Ectodermal cell (in vitro differentiated cells): ENCODE measurements at regions not wholly inside any gene's neighbourhood (a gene's known extent, or its start where the extent isn't known, plus 50 kb on each side); places are given as distances from the start of the nearest gene placed in this dataset.
"Not testable (repeated sequence)": the region's sequence is repeated elsewhere in the genome, so short reads cannot be mapped to it uniquely, and the experiment has no call there.

Experiments
- H3K27ac ChIP-seq: 2 replicates; pipeline ENCODE4 v1.7.0; 2013; ENCODE audit warnings: mild to moderate bottlenecking, low read depth, low read length; ENCODE audit not compliant: insufficient read depth, poor library complexity, severe bottlenecking
- H3K27me3 ChIP-seq: 2 replicates; pipeline ENCODE4 v1.7.0; 2013; ENCODE audit warnings: mild to moderate bottlenecking, low read length; ENCODE audit not compliant: insufficient read depth, control insufficient read depth, poor library complexity, severe bottlenecking
- H3K36me3 ChIP-seq: one replicate; pipeline ENCODE4 v1.7.0; 2013; ENCODE audit warnings: low read length; ENCODE audit not compliant: control insufficient read depth, insufficient read depth
- H3K4me1 ChIP-seq: one replicate; pipeline ENCODE4 v1.7.0; 2013; ENCODE audit warnings: low read length; ENCODE audit not compliant: control insufficient read depth, insufficient read depth
- H3K4me3 ChIP-seq: 2 replicates; pipeline ENCODE4 v1.7.0; 2013; ENCODE audit warnings: low read depth, low read length, control low read depth; ENCODE audit not compliant: insufficient read depth
- H3K9me3 ChIP-seq: 2 replicates; pipeline ENCODE4 v1.7.0; 2013; ENCODE audit warnings: mild to moderate bottlenecking, low read length, moderate library complexity; ENCODE audit not compliant: control insufficient read depth
- WGBS, 2 experiments: methylation state at CpG; one replicate each; pipeline ENCODE4 v1.1.7; 2013; ENCODE audit warnings: missing lambda C conversion rate in 2 of 2; 5-methylcytosine and 5-hydroxymethylcytosine counted together

- H3K4me1 ChIP-seq: no peaks in the 10 kb centered on the region
- no peak overlapping the region for H3K27ac ChIP-seq
- no peaks in the 10 kb centered on the region for H3K9me3 ChIP-seq
- 92 to 94% methylated on average over 1 to 3 of the region's 3 CpGs for WGBS, 2 experiments
- no peaks in the 10 kb centered on the region for H3K27me3 ChIP-seq
- no peaks in the 10 kb centered on the region for H3K36me3 ChIP-seq
- H3K4me3 ChIP-seq: no peak overlapping the region
Observed at GRCh38 chr5:9743507-9743906, 113.4 kb upstream of the TAS2R1 start.

GRCh38 chr5:9742848-9743247, 112.7 kb upstream of the TAS2R1 start:
- no peaks in the 10 kb centered on the region for H3K4me1 ChIP-seq
- H3K27me3 ChIP-seq: no peaks in the 10 kb centered on the region
- WGBS, 2 experiments: 82 to 92% methylated on average over 1 of the region's 1 CpG
- no peaks in the 10 kb centered on the region for H3K36me3 ChIP-seq
- H3K4me3 ChIP-seq: no peak overlapping the region
- H3K27ac ChIP-seq: no peak overlapping the region
- no peaks in the 10 kb centered on the region for H3K9me3 ChIP-seq

DNA sequence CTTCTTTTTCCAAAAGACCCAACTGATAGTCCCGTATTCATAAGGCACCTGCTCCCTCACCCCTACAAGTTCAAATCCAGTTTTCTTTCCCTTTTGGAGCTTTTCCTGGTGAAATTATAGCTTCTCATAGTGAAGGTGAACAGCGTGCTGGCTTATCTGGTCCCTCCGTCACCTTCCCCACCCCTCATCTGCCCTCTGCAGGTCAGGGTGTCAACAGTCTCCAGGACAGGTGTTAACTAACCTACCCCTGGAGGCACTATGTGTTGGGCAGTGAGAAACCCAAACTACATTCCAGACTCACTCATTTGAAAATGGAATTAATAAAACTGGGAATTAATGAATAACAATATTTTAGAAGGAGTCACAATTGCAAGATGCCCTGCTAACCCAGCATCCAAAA, 109.0 kb upstream of the TAS2R1 start:
- 74 to 83% methylated on average over 3 of the region's 3 CpGs for WGBS, 2 experiments
- H3K9me3 ChIP-seq: no peaks in the 10 kb centered on the region
- H3K4me1 ChIP-seq: no peaks in the 10 kb centered on the region

GRCh38 chr5:9737265-9737664, 107.1 kb upstream of the TAS2R1 start:
- Histone ChIP-seq H3K4me3 (no peak overlapping the region), H3K36me3 (no peaks in the 10 kb centered on the region), H3K9me3 (no peaks in the 10 kb centered on the region), H3K27me3 (no peaks in the 10 kb centered on the region), H3K4me1 (no peaks in the 10 kb centered on the region), H3K27ac (no peak overlapping the region)
- 83 to 92% methylated on average over 4 of the region's 4 CpGs for WGBS, 2 experiments

More for the DNA sequence above, 109.0 kb upstream of the TAS2R1 start:
- H3K27me3 ChIP-seq: no peaks in the 10 kb centered on the region
- H3K36me3 ChIP-seq: no peaks in the 10 kb centered on the region
- no peak overlapping the region for H3K4me3 ChIP-seq
- H3K27ac ChIP-seq: no peak overlapping the region

GRCh38 chr5:9733486-9733885, 103.3 kb upstream of the TAS2R1 start:
- no peaks in the 10 kb centered on the region for H3K9me3 ChIP-seq
- H3K27ac ChIP-seq: no peak overlapping the region
- 92 to 95% methylated on average over 3 to 4 of the region's 4 CpGs for WGBS, 2 experiments
- H3K27me3 ChIP-seq: no peaks in the 10 kb centered on the region
- no peaks in the 10 kb centered on the region for H3K4me1 ChIP-seq
- H3K4me3 ChIP-seq: no peak overlapping the region
- H3K36me3 ChIP-seq: no peaks in the 10 kb centered on the region

- Histone ChIP-seq H3K4me3 (no peak overlapping the region), H3K27me3 (no peaks in the 10 kb centered on the region), H3K27ac (no peak overlapping the region), H3K36me3 (no peaks in the 10 kb centered on the region), H3K4me1 (no peaks in the 10 kb centered on the region), H3K9me3 (no peaks in the 10 kb centered on the region)
- WGBS, 2 experiments: 91 to 92% methylated on average over 11 of the region's 11 CpGs
Observed at GRCh38 chr5:9731159-9731558, 101.0 kb upstream of the TAS2R1 start.

GRCh38 chr5:9728261-9728660, 98.1 kb upstream of the TAS2R1 start:
- H3K27me3 ChIP-seq: no peaks in the 10 kb centered on the region
- H3K4me3 ChIP-seq: no peak overlapping the region
- 89 to 92% methylated on average over 2 of the region's 2 CpGs for WGBS, 2 experiments
- no peaks in the 10 kb centered on the region for H3K9me3 ChIP-seq
- H3K36me3 ChIP-seq: no peaks in the 10 kb centered on the region
- no peaks in the 10 kb centered on the region for H3K4me1 ChIP-seq
- no peak overlapping the region for H3K27ac ChIP-seq

- H3K4me3 ChIP-seq: no peak overlapping the region
- H3K9me3 ChIP-seq: no peaks in the 10 kb centered on the region
- 90 to 95% methylated on average over 2 of the region's 2 CpGs for WGBS, 2 experiments
- no peaks in the 10 kb centered on the region for H3K4me1 ChIP-seq
- no peaks in the 10 kb centered on the region for H3K27me3 ChIP-seq
- no peaks in the 10 kb centered on the region for H3K36me3 ChIP-seq
- no peak overlapping the region for H3K27ac ChIP-seq
Observed at GRCh38 chr5:9726931-9727330, 96.8 kb upstream of the TAS2R1 start.

- H3K27ac ChIP-seq, H3K27me3 ChIP-seq, H3K36me3 ChIP-seq, H3K4me3 ChIP-seq, H3K4me1 ChIP-seq, H3K9me3 ChIP-seq: not testable (repeated sequence)
- 97% methylated on average over 28 of the region's 28 CpGs for WGBS, 2 experiments
Observed at GRCh38 chr5:9725265-9725664, 95.1 kb upstream of the TAS2R1 start.

GRCh38 chr5:9724707-9725106, 94.6 kb upstream of the TAS2R1 start:
- no peak overlapping the region for H3K4me3 ChIP-seq
- H3K27me3 ChIP-seq: no peaks in the 10 kb centered on the region
- 94 to 96% methylated on average over 2 of the region's 2 CpGs for WGBS, 2 experiments
- H3K9me3 ChIP-seq: no peaks in the 10 kb centered on the region
- H3K27ac ChIP-seq: no peak overlapping the region
- no peaks in the 10 kb centered on the region for H3K36me3 ChIP-seq
- no peaks in the 10 kb centered on the region for H3K4me1 ChIP-seq

- Histone ChIP-seq H3K27ac (no peak overlapping the region), H3K4me1 (no peaks in the 10 kb centered on the region), H3K27me3 (no peaks in the 10 kb centered on the region), H3K4me3 (no peak overlapping the region), H3K36me3 (no peaks in the 10 kb centered on the region), H3K9me3 (no peaks in the 10 kb centered on the region)
- WGBS, 2 experiments: 93 to 95% methylated on average over 4 of the region's 4 CpGs
Observed at GRCh38 chr5:9722601-9723180, 92.5 kb upstream of the TAS2R1 start.
